GM21576 (cell line): ENCODE measurements at regions not wholly inside any gene's neighbourhood (a gene's known extent, or its start where the extent isn't known, plus 50 kb on each side); places are given as distances from the start of the nearest gene placed in this dataset.

Experiments used
- ATAC-seq: cut with Tn5 transposase; IDR thresholded peaks from one replicate; pipeline ENCODE4 v1.9.1; 2021; ENCODE audit warnings: mild to moderate bottlenecking, moderate library complexity; ENCODE audit not compliant: unreplicated experiment

DNA sequence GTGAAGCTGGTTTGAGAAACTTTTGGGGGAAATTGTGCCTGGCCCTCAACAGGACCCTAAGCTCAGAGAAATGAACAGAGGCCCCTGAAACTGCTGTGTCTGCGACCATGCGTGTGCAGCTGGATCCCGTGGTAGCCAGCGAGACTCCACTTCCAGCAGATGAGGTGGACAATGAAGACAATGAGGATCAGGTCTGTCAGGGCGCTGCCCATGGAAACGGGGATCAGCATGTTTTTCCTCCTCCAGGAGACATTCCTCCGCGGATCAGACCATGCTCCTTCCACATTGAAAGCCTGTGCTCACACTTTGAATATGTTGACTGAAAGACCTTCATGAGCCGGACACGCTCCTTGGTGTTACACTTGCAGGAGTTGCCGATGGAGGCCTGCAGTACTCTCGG is 1439.8 kb upstream of the ALCAM start:
- ATAC-seq: no peak

DNA sequence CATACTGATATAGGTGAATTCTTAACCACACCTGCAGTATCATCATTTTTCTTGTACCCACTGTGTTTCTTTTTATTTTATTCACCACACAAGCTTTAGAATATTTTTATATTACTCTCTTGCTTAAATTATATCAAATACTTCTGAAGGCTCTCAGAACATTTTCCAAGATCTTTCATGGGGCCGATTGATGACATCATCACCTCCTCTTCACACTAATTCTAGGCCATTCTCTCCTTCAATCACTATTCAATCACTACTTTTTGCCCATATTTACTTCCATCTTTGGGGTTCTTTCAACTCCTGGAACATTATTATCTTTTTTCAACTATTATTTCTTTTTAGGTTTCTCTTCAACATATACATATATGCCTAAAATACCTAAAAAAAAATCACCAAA is 1438.8 kb upstream of the ALCAM start:
- ATAC-seq: no peak

DNA sequence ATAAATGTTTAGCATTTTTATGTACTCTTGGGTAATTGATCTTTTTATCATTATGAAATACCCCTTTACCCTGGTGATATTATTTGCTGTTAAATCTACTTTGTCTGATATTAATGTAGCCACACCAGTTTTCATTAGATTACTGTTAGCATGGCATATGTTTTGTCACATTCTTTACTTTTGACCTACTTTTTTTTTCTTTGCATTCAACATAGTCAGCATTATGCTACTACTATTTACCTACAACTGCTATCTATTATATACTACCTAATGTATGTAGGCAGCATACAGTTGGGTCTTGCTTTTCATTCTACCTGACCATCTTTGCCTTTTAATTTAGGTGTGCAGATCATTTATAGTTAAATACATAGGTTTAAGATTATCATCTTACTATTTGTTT is 1429.6 kb upstream of the ALCAM start:
- no peak for ATAC-seq

DNA sequence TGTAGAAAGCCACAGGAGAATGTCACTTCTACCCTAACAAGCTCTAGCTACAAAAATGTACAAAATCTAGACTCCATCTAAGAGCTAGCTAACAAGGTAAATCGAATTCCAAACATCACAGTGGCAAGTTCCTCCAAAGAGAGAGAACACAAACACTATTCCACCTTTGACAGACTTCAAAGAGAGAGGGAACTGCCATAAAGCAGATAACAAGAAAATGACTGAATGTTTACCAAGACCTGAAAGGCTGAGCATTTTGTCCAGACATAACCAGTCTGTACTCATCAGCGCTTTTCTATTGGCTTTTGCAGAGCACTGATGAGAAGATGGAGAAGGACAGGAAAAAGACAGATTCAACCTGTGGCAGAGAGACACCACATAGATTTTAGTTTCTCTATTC is 1419.6 kb upstream of the ALCAM start:
- no peak for ATAC-seq

DNA sequence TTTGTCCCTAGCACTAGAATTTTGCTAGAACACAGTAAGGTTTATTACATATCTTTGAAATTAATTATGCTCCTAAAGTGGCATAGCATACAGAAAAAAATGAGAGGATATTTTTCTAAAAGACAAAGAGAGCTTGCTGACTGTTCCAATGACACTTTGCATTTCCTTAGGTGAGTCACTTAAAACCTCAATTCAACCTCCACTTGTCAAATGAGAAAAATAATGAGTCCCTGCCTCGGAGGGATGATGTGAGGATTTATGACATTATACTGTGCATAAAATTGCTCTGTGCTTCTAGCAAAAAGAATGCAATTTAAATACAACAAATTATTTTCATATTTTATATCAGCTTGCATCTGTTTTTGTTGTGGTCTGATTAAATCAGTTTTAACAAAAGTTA is 1417.0 kb upstream of the ALCAM start:
- ATAC-seq: no peak

DNA sequence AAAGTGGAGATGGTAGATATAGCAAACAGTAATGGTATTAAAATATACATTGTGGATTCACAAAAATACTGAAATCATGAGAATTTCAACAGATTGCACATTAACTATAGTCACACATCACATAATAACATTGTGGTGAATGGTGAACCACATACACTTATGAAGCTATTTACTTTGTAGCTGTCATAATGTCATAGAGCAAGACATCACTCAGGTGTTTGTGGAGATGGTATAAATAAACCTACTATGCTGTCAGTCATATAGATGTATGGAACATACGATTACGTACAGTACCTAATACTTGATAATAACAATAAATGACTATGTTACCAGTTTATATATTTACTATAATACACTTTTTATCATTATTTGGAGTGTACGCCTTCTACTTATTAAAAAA is 1416.0 kb upstream of the ALCAM start:
- ATAC-seq: no peak

DNA sequence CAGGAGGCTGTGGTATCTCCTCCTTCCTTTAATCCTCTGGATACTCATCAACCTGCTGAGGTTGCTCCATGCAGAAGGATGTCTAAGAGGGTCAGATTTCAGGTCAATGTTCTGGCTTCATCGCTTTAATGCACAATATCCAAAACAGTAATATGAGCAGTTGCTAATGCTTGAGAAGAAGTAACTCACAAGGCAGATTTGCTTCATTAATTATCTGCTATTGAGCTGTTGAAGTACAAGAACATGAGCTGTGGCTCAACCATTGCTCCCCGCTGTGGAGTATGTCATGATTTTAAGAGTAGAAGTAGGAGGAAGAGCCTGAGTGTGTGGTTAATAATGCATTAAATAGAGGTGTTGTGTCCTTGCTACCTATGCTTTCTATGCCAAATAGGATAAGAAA is 1412.9 kb upstream of the ALCAM start:
- no peak for ATAC-seq

DNA sequence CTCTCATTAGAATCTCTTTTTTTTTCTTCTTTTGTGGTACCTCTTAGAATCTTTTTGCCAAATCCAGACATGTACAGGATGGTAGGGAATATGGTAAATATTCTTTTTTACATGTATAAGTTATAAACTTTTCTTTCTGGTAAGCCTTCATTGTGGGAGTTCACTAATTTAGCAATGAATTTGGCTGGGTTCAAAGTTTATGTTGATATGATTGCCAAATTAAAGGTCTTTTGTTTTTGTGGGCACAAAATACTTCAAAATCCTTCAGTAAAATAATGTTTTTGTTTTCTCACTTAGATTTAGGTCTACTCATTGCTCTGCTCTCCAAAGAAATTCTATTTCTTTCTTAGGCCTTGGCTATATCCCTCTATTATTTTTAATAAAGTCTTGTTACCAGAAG is 1405.9 kb upstream of the ALCAM start:
- no peak for ATAC-seq

DNA sequence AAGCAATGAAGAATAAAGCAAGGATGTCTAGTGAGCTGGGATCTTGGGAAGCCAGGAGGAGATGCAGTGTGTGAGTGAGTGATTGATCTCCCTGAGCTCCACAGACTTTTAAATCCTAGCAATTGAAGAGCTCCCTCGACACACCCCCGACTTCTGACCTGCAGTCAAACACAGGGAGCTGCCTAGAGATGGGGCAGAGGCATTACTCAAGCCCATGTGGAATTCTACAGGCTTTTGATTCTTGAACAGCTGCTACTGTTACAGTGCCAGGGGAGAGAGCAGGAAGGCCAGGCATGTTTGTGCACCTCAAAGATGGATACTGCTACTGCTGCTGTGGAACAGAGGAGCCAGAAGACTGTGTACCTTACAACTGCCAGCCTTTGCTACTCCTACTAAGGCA is 1403.1 kb upstream of the ALCAM start:
- ATAC-seq: no peak

DNA sequence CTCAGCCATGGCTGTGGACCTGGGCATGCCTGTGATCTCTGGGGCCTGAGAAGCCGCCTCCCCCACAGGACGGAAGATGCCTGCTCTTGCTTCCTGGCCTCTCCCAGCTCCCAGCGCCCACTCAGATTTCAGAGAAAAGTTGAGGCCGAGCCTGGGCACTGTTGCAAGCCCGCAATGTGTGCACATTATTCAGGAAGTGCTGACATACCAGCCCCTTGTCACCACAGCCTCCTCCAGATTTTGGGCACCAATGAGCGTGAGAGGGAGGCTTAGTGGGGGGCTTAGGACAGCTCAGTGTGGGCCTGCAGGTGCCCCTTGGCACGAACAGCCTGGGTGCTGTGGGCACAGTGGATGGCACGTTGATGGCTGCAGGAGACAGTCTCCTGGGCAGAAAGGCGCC is 1400.9 kb upstream of the ALCAM start:
- ATAC-seq: no peak

DNA sequence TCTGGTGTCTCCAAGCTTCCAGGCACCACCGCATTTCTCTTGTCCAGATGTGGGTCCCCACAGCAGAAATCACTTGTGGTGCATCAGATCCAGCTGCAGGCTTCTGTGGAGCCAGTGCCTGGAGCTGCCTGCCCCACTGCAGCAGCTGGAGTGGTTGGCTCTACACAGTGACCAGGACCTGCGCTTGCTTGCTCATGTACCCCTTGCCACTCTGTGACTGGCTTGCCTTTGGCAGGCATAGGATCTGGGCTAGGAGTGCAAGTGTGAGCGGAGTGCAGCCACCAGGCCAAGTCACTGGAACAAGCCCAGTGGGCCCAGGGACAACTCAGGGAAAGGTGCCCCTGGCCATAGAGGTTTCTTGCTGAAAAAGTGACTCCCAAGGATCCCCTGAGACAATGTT is 1400.0 kb upstream of the ALCAM start:
- no peak for ATAC-seq

DNA sequence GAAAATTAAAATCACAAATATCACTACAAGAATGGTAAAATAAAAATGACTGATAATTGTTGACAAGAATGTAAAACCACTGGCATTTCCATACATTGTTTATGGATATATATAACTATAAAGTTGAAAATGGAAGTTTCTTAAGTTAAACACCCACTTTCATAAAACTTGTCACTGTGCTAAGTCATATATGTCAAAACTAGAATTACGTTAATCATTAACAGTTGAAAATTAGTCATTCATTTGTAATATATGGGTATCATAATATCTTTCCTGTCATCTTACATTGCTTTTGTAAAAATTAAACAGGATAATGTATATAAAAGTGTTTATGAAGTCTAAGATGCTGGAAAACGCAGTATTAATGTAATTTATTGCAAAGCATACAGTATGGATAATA is 1398.6 kb upstream of the ALCAM start:
- ATAC-seq: peak; percentile 39

DNA sequence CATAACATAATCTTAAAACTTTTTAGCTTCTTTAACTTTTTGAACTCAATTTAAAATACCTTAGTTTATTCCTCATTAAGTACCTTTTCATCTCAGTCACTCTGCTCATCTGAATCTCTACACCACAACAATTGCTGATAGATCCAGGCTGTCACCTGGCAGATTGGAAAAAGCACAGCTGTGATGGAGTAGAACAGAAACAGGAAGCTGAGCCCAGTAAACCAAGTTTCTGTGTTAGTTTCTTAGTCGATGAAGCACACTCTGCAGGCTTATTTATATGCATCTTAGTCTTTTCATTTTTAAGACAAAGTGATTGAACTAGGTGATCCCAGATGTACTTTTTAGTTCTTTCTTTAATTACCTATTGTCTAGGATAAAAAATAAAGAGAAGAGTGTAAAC is 1398.0 kb upstream of the ALCAM start:
- peak; percentile 87 for ATAC-seq

DNA sequence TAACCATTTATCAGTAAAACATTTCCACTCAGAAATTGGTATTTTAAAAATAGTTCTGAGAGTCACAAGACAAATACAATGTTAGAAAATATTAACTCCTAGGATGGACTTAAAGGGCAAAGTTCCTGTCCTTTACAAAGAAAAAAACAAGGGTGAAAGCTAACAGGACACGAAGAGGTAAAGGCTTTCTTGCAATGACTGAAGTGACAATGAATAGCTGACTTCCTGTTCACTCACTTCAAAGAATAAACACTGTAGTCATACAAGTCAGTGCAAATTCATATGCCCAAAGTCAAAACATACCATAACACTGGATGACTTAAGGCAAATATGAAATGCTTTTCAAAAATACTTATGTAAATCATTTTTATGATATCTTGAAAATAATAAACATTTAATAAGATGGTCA is 1389.8 kb upstream of the ALCAM start:
- no peak for ATAC-seq

DNA sequence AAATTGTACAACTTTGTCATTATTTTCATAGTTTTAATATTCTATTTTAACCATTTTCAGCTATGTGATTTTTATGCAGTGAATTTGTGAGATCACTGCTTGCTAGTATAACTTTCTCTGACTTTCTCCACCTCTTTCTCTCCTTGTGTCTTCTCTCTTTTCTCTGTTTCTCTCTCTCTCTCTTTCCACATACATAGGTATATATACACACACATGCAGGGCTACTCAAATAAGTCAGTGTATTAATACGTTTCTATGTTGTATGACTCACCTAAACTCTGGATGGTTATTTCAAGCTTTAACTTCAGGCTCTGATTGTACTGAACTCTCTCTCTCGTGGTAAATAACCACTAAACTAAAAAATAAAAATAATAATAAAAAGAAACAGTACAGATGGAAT is 1389.3 kb upstream of the ALCAM start:
- ATAC-seq: no peak

DNA sequence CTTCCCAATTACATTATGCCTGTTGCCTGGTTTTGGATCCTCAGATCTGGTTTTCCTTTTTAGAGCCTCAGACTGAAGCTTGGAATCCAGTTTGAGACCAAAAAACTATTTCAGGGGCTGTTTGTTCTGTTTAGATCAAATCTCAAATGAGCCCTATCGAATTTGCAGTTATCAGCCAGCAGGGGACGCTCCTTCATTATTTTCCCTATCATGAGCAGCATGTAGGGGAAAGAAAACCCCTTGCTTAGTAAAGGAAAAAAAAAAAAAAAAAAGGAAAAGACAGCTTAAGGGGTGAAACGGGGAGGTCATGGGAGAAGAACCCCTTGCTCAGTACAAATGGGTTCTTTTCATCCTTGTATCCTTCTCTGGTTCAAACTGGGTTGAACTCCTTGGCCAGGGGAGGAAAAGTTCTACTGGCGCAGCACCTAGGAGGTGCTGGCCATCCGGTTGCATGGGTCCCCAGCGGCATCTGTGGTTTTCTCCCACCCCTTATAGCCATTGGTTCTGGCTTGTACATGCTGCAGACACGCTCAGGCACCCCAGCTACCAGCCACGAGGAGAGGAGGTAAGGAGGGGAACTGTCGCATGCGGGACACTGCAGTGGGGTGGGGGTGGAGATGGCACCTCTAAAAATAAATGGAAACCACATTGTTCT is 1375.1 kb upstream of the ALCAM start:
- no peak for ATAC-seq

DNA sequence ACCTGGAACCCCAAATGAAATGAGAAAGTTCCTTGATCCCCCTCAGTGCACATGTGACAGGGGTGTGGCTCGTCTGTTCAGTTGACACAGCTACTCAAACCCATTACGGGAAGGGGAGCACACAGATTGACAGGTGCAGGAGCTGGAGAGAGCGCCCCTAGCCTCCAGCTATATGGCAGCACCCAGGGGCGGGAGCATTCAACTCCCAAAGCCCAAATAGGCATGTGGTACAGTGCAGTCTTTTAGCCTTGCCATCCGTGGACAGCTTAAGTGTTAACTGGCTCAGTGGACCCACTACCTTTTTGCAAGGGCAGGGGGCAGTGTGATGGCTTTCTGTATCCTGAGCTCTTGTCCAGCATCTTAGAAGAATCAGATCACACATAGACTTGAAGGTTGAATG is 1374.2 kb upstream of the ALCAM start:
- ATAC-seq: no peak

DNA sequence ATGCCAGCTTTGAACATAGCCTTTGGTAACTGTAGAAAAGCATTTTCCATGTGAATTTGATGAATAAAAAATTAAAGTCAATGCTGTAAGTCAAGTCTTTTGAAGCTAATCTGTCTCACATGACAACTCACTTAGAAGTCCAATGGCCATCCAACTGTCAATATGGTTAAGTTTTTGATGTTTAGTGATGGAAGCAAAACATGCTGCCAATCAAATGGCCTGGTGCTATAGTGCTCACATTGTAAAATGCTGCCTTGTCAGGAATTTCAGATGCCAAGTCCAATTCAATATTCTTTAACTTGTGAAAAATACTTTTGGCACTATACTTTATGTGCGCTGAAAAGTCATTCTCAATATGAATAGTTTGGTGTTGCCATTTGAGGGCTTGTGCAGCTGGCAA is 1361.8 kb upstream of the ALCAM start:
- ATAC-seq: no peak

DNA sequence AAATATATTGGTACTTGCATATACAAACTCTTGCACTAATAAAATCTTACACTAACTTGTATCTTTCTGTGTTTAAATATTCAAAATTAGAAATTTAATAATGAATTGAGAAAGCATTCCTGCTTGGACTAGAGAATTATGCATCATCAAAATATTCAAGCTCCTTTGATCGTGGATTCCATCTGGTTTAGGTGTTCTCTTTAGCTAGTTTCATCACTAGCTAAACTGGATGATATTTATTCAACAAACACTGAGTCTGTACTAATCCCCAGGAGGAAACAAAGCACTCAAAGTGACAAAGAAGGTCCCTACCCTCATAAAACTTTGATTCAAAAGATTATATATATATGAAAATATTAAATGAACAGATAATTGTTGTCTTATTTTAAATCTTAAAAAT is 1360.9 kb upstream of the ALCAM start:
- ATAC-seq: no peak

DNA sequence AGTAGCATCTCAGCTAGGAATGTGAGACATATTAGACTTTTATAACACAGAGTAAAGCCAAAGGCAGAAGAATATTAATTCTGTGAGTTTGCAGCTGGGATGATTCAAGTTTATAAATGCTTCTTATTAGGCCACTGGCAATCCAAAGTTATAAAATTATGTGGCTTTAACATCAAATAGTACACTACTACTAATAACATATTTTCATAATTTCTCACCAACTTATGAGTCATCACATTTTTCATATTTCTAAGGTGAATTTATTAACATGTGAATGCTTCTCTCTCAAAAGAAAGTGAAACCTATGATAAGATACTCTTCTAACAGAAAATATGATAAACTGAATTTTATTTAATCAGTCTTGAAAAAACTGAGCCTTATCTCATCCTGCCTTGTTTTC is 1348.2 kb upstream of the ALCAM start:
- ATAC-seq: no peak

DNA sequence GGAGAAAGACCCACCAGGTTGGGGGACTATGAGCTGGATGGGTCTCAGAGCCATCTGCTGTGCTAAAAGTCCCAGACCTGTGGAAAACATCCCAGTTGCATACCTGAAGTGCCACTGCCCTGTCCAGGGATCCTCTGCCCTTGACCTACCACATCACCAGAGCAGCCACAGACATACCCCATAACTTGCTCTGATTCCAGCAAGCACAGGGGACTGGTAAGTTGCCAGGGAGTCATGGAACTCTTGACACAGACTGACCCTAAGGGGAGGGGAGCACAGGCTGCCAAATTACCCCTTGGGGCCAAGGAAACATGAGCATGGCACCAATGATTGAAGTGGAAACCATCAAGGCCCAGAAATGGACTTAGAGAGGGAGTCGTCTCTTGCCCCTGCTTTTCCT is 1335.1 kb upstream of the ALCAM start:
- no peak for ATAC-seq

DNA sequence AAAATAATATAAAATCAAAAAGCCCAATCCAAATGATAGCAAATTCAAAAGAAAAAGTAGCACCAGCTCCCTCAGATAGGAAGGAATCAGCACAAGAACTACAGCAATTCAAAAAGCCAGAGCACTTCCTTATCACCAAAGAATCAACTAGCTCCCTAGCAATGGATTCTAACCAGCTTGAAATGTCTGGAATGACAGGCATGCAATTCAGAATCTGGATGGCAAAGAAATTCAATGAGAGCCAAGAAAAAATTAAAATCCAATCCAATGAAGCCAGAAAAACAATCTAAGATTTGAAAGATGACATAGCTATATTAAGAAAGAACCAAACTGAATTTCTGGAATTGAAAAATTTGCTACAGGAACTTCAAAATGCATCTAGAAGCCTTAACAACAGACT is 1334.4 kb upstream of the ALCAM start:
- ATAC-seq: no peak

DNA sequence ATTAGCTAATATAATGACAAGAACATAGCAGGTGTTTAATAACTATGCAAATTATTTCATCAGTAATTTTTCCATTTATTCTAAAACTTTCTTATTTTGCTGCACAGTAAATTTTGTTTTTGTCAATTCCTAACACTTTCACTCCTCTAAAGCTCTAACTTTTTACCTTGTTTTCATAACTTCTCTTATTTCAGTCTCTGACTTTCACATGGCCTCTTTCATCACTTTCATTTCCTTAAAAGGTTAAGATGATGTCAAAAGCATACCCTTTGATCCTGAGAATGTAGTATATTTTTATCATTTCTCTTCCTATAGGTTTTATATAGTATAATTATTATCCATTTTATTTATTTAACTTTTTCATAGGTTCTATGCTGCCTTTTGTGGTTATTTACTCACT is 1325.8 kb upstream of the ALCAM start:
- ATAC-seq: peak; percentile 83
